ENCODE measurements at regions not wholly inside any gene's neighbourhood (a gene's known extent, or its start where the extent isn't known, plus 50 kb on each side); places are given as distances from the start of the nearest gene placed in this dataset.
"Not testable (repeated sequence)": the region's sequence is repeated elsewhere in the genome, so short reads cannot be mapped to it uniquely, and the experiment has no call there.

- not testable (repeated sequence) for DNase-seq
Observed at GRCh38 chr5:20759459-20759858, 771.5 kb upstream of the CDH18 start.

GRCh38 chr5:20752179-20752578 lies 764.2 kb upstream of the CDH18 start:
- DNase-seq: not testable (repeated sequence)

GRCh38 chr5:20735715-20736114 lies 747.7 kb upstream of the CDH18 start:
- DNase-seq: not testable (repeated sequence)

- DNase-seq: not testable (repeated sequence)
Observed at GRCh38 chr5:20732223-20732622, 744.2 kb upstream of the CDH18 start.

- DNase-seq: not testable (repeated sequence)
Observed at GRCh38 chr5:20721286-20721685, 733.3 kb upstream of the CDH18 start.

GRCh38 chr5:20711520-20712155 lies 723.6 kb upstream of the CDH18 start:
- peak; percentile 42 for DNase-seq

- DNase-seq: not testable (repeated sequence)
Observed at GRCh38 chr5:20707634-20708033, 719.6 kb upstream of the CDH18 start.

GRCh38 chr5:20694121-20694520 lies 706.1 kb upstream of the CDH18 start:
- DNase-seq: no peak

GRCh38 chr5:20692913-20693312 lies 704.9 kb upstream of the CDH18 start:
- DNase-seq: no peak

- no peak for DNase-seq
Observed at GRCh38 chr5:20683241-20683940, 695.4 kb upstream of the CDH18 start.

GRCh38 chr5:20680718-20681302 lies 692.8 kb upstream of the CDH18 start:
- no peak for DNase-seq

- DNase-seq: peak; percentile 97
Observed at GRCh38 chr5:20678814-20679298, 690.9 kb upstream of the CDH18 start.

GRCh38 chr5:20678386-20678785 lies 690.4 kb upstream of the CDH18 start:
- no peak for DNase-seq

GRCh38 chr5:20660588-20660987 lies 672.6 kb upstream of the CDH18 start:
- DNase-seq: no peak

GRCh38 chr5:20656262-20656661 lies 668.3 kb upstream of the CDH18 start:
- no peak for DNase-seq

- DNase-seq: no peak
Observed at GRCh38 chr5:20655211-20655610, 667.2 kb upstream of the CDH18 start.

GRCh38 chr5:20654746-20655145 lies 666.7 kb upstream of the CDH18 start:
- DNase-seq: no peak

- no peak for DNase-seq
Observed at GRCh38 chr5:20654033-20654432, 666.0 kb upstream of the CDH18 start.

- DNase-seq: no peak
Observed at GRCh38 chr5:20649966-20650365, 662.0 kb upstream of the CDH18 start.

GRCh38 chr5:20648981-20649380 lies 661.0 kb upstream of the CDH18 start:
- no peak for DNase-seq

- DNase-seq: no peak
Observed at GRCh38 chr5:20636686-20637085, 648.7 kb upstream of the CDH18 start.

GRCh38 chr5:20619591-20619990 lies 631.6 kb upstream of the CDH18 start:
- no peak for DNase-seq

GRCh38 chr5:20618340-20618739 lies 630.3 kb upstream of the CDH18 start:
- no peak for DNase-seq

- no peak for DNase-seq
Observed at GRCh38 chr5:20617841-20618240, 629.8 kb upstream of the CDH18 start.

All from fibroblast of skin of right quadriceps (primary cell).